ENCODE measurements at regions not wholly inside any gene's neighbourhood (a gene's known extent, or its start where the extent isn't known, plus 50 kb on each side); places are given as distances from the start of the nearest gene placed in this dataset.

DNA sequence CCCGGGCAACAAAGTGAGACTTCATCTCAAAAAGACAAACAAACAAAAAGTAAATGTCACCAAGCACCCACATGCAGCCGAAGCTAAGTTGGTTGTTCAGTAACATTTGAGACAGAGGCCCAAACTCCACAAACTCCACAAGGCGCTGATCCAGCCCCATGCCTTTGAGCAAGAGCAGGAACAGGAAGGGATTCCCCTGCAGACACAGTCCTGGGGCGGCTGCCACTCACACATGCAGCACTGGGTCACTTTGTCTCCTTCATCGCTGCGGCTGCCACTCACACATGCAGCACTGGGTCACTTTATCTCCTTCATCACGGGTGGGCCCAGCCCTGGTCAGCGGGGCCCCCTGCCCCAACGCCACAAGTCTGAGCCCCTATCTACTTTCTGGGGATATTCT is 246.9 kb upstream of the RREB1 start:
- Histone ChIP-seq H3K27me3 (no peaks in the 10 kb centered on the region), H3K4me3 (no peak overlapping the region), H3K27ac (no peak overlapping the region), H3K9me3 (no peaks in the 10 kb centered on the region), H3K4me1 (no peaks in the 10 kb centered on the region), H3K36me3 (no peaks in the 10 kb centered on the region)
- no peak for DNase-seq
- intact Hi-C loops (cut with DNase I; ENCODE audit: low total_unique reads): no loop called here
- TF ChIP-seq, protein P1, sequence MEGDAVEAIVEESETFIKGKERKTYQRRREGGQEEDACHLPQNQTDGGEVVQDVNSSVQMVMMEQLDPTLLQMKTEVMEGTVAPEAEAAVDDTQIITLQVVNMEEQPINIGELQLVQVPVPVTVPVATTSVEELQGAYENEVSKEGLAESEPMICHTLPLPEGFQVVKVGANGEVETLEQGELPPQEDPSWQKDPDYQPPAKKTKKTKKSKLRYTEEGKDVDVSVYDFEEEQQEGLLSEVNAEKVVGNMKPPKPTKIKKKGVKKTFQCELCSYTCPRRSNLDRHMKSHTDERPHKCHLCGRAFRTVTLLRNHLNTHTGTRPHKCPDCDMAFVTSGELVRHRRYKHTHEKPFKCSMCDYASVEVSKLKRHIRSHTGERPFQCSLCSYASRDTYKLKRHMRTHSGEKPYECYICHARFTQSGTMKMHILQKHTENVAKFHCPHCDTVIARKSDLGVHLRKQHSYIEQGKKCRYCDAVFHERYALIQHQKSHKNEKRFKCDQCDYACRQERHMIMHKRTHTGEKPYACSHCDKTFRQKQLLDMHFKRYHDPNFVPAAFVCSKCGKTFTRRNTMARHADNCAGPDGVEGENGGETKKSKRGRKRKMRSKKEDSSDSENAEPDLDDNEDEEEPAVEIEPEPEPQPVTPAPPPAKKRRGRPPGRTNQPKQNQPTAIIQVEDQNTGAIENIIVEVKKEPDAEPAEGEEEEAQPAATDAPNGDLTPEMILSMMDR (IDR thresholded peaks at IDR 0.05): no peak
- TF ChIP-seq POLR2A (IDR thresholded peaks at IDR 0.05): no peak

DNA sequence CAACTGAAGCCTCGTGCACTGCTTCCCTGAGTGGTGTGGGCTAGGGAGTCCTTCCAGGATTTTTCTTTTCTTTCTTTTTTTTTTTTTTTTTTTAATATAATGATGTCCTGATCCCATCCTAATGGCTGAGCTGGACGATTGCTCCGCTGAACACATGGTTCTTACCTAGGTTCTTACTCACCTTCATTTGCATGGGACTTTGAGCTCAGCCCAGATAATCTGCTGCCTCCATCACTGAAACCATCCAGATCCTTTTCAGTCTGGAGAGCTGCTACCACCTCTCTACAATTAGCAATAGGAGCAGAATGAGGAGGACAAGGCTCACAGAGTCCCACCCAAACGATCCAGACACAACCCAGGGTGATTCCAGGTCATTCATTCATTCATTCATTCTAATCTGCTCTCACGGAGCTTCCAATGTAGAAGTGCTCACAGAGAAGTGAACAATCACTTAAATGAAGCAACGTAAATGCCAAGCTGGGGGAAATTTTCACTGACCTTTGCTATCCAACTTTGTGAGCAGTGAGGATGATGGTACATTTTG is 246.3 kb upstream of the RREB1 start:
- H3K27ac ChIP-seq: no peak overlapping the region
- DNase-seq: no peak
- no peaks in the 10 kb centered on the region for H3K9me3 ChIP-seq
- no peaks in the 10 kb centered on the region for H3K36me3 ChIP-seq
- no peak overlapping the region for H3K4me3 ChIP-seq
- intact Hi-C loops (cut with DNase I; ENCODE audit: low total_unique reads): no loop called here
- H3K27me3 ChIP-seq: no peaks in the 10 kb centered on the region
- TF ChIP-seq, protein P1 (IDR thresholded peaks at IDR 0.05): no peak
- no peak for TF ChIP-seq POLR2A (IDR thresholded peaks at IDR 0.05)
- H3K4me1 ChIP-seq: no peaks in the 10 kb centered on the region

DNA sequence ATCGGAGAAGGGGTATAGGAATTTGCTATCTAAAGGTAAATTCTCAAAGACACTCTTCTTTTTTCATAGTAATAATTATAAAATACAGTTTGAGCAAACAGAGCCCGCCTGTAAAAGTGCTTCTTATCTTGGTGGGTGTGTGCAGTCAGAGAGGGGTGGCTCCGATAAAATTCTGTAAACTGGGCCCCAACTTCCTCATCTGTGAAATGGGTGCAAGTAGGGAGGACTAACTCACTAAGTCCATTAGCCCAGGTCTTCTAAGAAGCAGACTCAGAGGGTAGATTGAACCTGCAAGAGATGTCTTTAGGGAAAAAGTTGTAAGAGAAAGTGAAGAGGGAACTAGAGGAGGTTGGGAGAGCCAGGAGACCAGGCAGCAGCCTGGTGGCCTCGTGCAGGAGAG is 245.8 kb upstream of the RREB1 start:
- Histone ChIP-seq H3K36me3 (no peaks in the 10 kb centered on the region), H3K27me3 (no peaks in the 10 kb centered on the region), H3K4me1 (no peaks in the 10 kb centered on the region), H3K4me3 (no peak overlapping the region), H3K27ac (no peak overlapping the region), H3K9me3 (no peaks in the 10 kb centered on the region)
- intact Hi-C loops (cut with DNase I; ENCODE audit: low total_unique reads): no loop called here
- no peak for DNase-seq
- TF ChIP-seq POLR2A (IDR thresholded peaks at IDR 0.05): no peak
- TF ChIP-seq, protein P1 (IDR thresholded peaks at IDR 0.05): no peak

DNA sequence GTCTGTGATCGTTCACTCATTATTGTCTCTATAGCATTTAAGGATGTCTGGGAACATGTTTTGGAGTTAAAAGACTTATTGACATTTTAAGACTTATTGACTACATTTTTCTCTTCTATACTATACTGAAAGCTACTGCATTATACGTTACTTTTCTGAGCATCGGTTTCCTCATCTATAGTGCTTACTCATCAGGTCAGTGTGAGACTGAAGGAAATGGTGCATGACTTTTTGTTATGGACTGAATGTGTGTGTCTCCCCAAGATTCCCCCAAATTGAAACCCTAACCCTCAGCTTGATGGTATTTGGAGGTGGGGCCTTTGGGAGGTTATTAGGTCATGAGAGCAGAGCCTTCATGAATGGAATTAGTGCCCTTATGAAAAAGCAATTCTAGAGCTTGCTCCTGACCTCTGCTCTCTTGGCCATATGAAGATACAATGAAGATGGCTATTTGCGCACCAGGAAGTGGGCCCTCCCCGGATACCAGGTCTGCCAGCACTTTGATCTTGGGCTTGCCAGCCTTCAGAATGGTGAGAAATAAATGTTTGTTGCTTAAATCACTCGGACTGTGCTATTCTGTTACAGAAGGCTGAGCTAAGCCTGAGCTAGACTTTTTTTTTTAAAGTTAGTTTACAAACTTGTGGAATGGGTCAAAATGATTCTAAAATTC is 243.7 kb upstream of the RREB1 start:
- DNase-seq: no peak
- no peak overlapping the region for H3K27ac ChIP-seq
- no peak overlapping the region for H3K4me3 ChIP-seq
- no peak for TF ChIP-seq POLR2A (IDR thresholded peaks at IDR 0.05)
- TF ChIP-seq, protein P1 (IDR thresholded peaks at IDR 0.05): no peak
- intact Hi-C loops (cut with DNase I; ENCODE audit: low total_unique reads): no loop called here
- no peaks in the 10 kb centered on the region for H3K9me3 ChIP-seq
- H3K4me1 ChIP-seq: no peaks in the 10 kb centered on the region
- no peaks in the 10 kb centered on the region for H3K27me3 ChIP-seq
- no peaks in the 10 kb centered on the region for H3K36me3 ChIP-seq

DNA sequence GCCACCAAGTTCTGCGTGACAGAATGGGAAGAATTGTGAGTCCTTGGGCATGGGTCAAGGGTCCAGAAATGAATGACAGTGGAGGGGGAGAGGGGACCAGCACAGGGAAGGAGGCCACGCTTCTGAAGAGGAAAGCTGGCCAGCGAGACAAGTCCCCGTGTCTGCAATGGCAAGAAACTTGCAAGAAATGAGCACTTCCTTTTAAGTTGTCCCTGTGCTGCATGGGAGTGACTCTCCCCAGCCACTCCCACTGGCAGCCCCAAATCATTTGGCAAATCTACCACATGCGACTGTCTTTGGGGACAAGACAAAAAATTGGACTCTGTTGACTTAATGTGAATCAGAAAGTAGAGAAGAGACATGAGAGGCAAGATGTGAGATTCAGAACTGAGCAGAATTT is 242.2 kb upstream of the RREB1 start:
- H3K9me3 ChIP-seq: peaks cover 0 to 2% of the 10 kb centered on the region in 2 donors
- no peaks in the 10 kb centered on the region for H3K36me3 ChIP-seq
- H3K27me3 ChIP-seq: no peaks in the 10 kb centered on the region
- intact Hi-C loops (cut with DNase I; ENCODE audit: low total_unique reads): no loop called here
- H3K27ac ChIP-seq: no peak overlapping the region
- H3K4me3 ChIP-seq: no peak overlapping the region
- TF ChIP-seq, protein P1 (IDR thresholded peaks at IDR 0.05): no peak
- no peak for TF ChIP-seq POLR2A (IDR thresholded peaks at IDR 0.05)
- no peaks in the 10 kb centered on the region for H3K4me1 ChIP-seq
- DNase-seq: no peak

All from uterus (tissue), 3 donors.